ENCODE measurements at regions not wholly inside any gene's neighbourhood (a gene's known extent, or its start where the extent isn't known, plus 50 kb on each side); places are given as distances from the start of the nearest gene placed in this dataset.

- no peak overlapping the region for H3K27ac ChIP-seq
- H3K27me3 ChIP-seq (replicated peaks; ENCODE audit: insufficient read depth) = no peaks in the 10 kb centered on the region
- TF ChIP-seq CTCF (IDR thresholded peaks at IDR 0.05) = no peak
- H3K4me1 ChIP-seq (ENCODE audit: control insufficient read depth in 1 of 2, low read depth in 2 of 2) = no peaks in the 10 kb centered on the region
- H3K4me3 ChIP-seq = no peak overlapping the region
- DNase-seq (ENCODE audit: low spot score) = no peak
- H3K36me3 ChIP-seq = no peaks in the 10 kb centered on the region
- no peaks in the 10 kb centered on the region for H3K9me3 ChIP-seq
- ATAC-seq (ENCODE audit: insufficient number of reproducible peaks, low FRiP score, low read depth) = no peak
Measured at GRCh38 chr3:82839871-82840270, 1078.4 kb upstream of the GBE1 start.

- no peak overlapping the region for H3K27ac ChIP-seq
- no peak for TF ChIP-seq CTCF (IDR thresholded peaks at IDR 0.05)
- H3K27me3 ChIP-seq (replicated peaks; ENCODE audit: insufficient read depth) = no peaks in the 10 kb centered on the region
- DNase-seq (ENCODE audit: low spot score) (no peak), ATAC-seq (ENCODE audit: insufficient number of reproducible peaks, low FRiP score, low read depth) (no peak)
- H3K36me3 ChIP-seq = no peaks in the 10 kb centered on the region
- H3K4me3 ChIP-seq = no peak overlapping the region
- no peaks in the 10 kb centered on the region for H3K9me3 ChIP-seq
- no peaks in the 10 kb centered on the region for H3K4me1 ChIP-seq (ENCODE audit: control insufficient read depth in 1 of 2, low read depth in 2 of 2)
Measured at GRCh38 chr3:82834098-82834497, 1072.7 kb upstream of the GBE1 start.

GRCh38 chr3:82824491-82824890 lies 1063.0 kb upstream of the GBE1 start:
- no peaks in the 10 kb centered on the region for H3K9me3 ChIP-seq
- H3K36me3 ChIP-seq = no peaks in the 10 kb centered on the region
- H3K27me3 ChIP-seq (replicated peaks; ENCODE audit: insufficient read depth) = no peaks in the 10 kb centered on the region
- H3K4me3 ChIP-seq = no peak overlapping the region
- no peak for ATAC-seq (ENCODE audit: insufficient number of reproducible peaks, low FRiP score, low read depth)
- no peak for TF ChIP-seq CTCF (IDR thresholded peaks at IDR 0.05)
- DNase-seq (ENCODE audit: low spot score) = no peak
- peaks cover 0 to 2% of the 10 kb centered on the region in 2 donors for H3K4me1 ChIP-seq (ENCODE audit: control insufficient read depth in 1 of 2, low read depth in 2 of 2)
- no peak overlapping the region for H3K27ac ChIP-seq

GRCh38 chr3:82816086-82816485 lies 1054.6 kb upstream of the GBE1 start:
- H3K4me3 ChIP-seq = no peak overlapping the region
- no peaks in the 10 kb centered on the region for H3K27me3 ChIP-seq (replicated peaks; ENCODE audit: insufficient read depth)
- no peak for TF ChIP-seq CTCF (IDR thresholded peaks at IDR 0.05)
- peaks cover 4% of the 10 kb centered on the region for H3K9me3 ChIP-seq
- no peaks in the 10 kb centered on the region for H3K36me3 ChIP-seq
- H3K4me1 ChIP-seq (ENCODE audit: control insufficient read depth in 1 of 2, low read depth in 2 of 2) = no peaks in the 10 kb centered on the region
- ATAC-seq (ENCODE audit: insufficient number of reproducible peaks, low FRiP score, low read depth) (no peak), DNase-seq (ENCODE audit: low spot score) (no peak)
- H3K27ac ChIP-seq = no peak overlapping the region

- Histone ChIP-seq H3K4me1 (ENCODE audit: control insufficient read depth in 1 of 2, low read depth in 2 of 2) (no peaks in the 10 kb centered on the region), H3K27me3 (replicated peaks; ENCODE audit: insufficient read depth) (no peaks in the 10 kb centered on the region), H3K27ac (no peak overlapping the region), H3K9me3 (peaks cover 4% of the 10 kb centered on the region), H3K4me3 (no peak overlapping the region), H3K36me3 (no peaks in the 10 kb centered on the region)
- DNase-seq (ENCODE audit: low spot score) (no peak), ATAC-seq (ENCODE audit: insufficient number of reproducible peaks, low FRiP score, low read depth) (no peak)
- no peak for TF ChIP-seq CTCF (IDR thresholded peaks at IDR 0.05)
Measured at GRCh38 chr3:82815417-82816058, 1054.1 kb upstream of the GBE1 start.

Measured in thoracic aorta (tissue), 2 donors.